B cell (primary cell): ENCODE measurements at regions not wholly inside any gene's neighbourhood (a gene's known extent, or its start where the extent isn't known, plus 50 kb on each side); places are given as distances from the start of the nearest gene placed in this dataset.

ENCODE experiments used
- ATAC-seq: fragments of 200-7000 bp; cut with Tn5 transposase; one replicate; pipeline ENCODE4 v1.10.0; 2021; ENCODE audit warnings: low read depth, mild to moderate bottlenecking, moderate number of reproducible peaks, moderate library complexity
- CTCF ChIA-PET: fragments of 350-600 bp; sonication (Branson Sonifier 250); formaldehyde crosslinking; loops from one replicate; lab custom pipeline; 2021; ENCODE audit warnings: antibody characterized with exemption, inconsistent platforms; lab: Charles Lee
- POLR2A ChIA-PET: fragments of 350-600 bp; sonication (Branson Sonifier 250); formaldehyde crosslinking; loops from one replicate; lab custom pipeline; 2021; ENCODE audit warnings: antibody characterized with exemption; lab: Charles Lee
- DNase-seq: peaks from one replicate; pipeline ENCODE4 v3.0.0; 2013
- H2AFZ ChIP-seq: 2 replicates; pipeline ENCODE4 v1.6.1; 2012; ENCODE audit warnings: mild to moderate bottlenecking, low read depth, low read length; ENCODE audit not compliant: insufficient read depth, poor library complexity, severe bottlenecking
- H3K27ac ChIP-seq, 2 donors: 1 replicate in 1 of 2; 2 replicates in 1 of 2; pipeline ENCODE4 v1.5.1; 2012 to 2013; ENCODE audit warnings: low read length in 2 of 2, mild to moderate bottlenecking in 2 of 2, moderate library complexity in 1 of 2
- H3K27me3 ChIP-seq, 4 experiments: fragments of 200-600 bp in 1 of 4; sonication (generic) in 1 of 4; replicated peaks in 1 of 4; 1 replicate in 2 of 4; 2 replicates in 2 of 4; pipeline versions ENCODE4 v1.6.1 to v1.7.0; 2013 to 2016; ENCODE audit warnings: low read length in 3 of 4, mild to moderate bottlenecking in 2 of 4, mixed read lengths in 1 of 4, moderate library complexity in 1 of 4; ENCODE audit not compliant: insufficient read depth in 4 of 4, control insufficient read depth in 3 of 4; ENCODE audit errors: control extremely low read depth in 1 of 4
- H3K36me3 ChIP-seq, 2 experiments: replicated peaks in 1 of 2; 1 replicate in 1 of 2; 2 replicates in 1 of 2; pipeline versions ENCODE4 v1.6.1 to v1.7.1; 2013; ENCODE audit warnings: low read length in 1 of 2; ENCODE audit not compliant: insufficient read depth in 2 of 2, control insufficient read depth in 1 of 2; ENCODE audit errors: control extremely low read depth in 1 of 2, extremely low read depth in 1 of 2
- H3K4me1 ChIP-seq, 2 donors: fragments of 200-600 bp in 1 of 2; sonication (generic) in 1 of 2; 1 replicate in 1 of 2; 2 replicates in 1 of 2; pipeline versions ENCODE4 v1.5.1 to v1.6.1; 2013 to 2017; ENCODE audit warnings: low read length in 2 of 2; ENCODE audit not compliant: control insufficient read depth in 2 of 2, insufficient read depth in 2 of 2
- H3K4me2 ChIP-seq: replicated peaks from 2 replicates; pipeline ENCODE3; 2012; ENCODE audit warnings: mild to moderate bottlenecking, low read depth, low read length; ENCODE audit not compliant: poor library complexity, severe bottlenecking
- H3K4me3 ChIP-seq, 5 experiments: fragments of 200-600 bp in 1 of 5; sonication (generic) in 1 of 5; 1 replicate in 3 of 5; 2 replicates in 2 of 5; pipeline versions ENCODE4 v1.5.1 to v1.7.0; 2011 to 2016; ENCODE audit warnings: low read length in 4 of 5, mild to moderate bottlenecking in 4 of 5, low read depth in 2 of 5, control low read depth in 1 of 5, moderate library complexity in 1 of 5; ENCODE audit not compliant: insufficient read depth in 1 of 5; ENCODE audit errors: control extremely low read depth in 1 of 5, extremely low read depth in 1 of 5
- H3K79me2 ChIP-seq: fragments of 200-600 bp; sonication (generic); one replicate; pipeline ENCODE4 v1.6.0; 2016; ENCODE audit warnings: low read length; ENCODE audit not compliant: control insufficient read depth, insufficient read depth
- H3K9ac ChIP-seq: fragments of 200-600 bp; sonication (generic); 2 replicates; pipeline ENCODE4 v1.6.1; 2017; ENCODE audit warnings: mild to moderate bottlenecking, low read length, moderate library complexity
- H3K9me3 ChIP-seq, 3 donors: one replicate each; pipeline versions ENCODE4 v1.6.1 to v1.7.1; 2013; ENCODE audit warnings: low read length in 2 of 3; ENCODE audit not compliant: control insufficient read depth in 2 of 3, insufficient read depth in 1 of 3; ENCODE audit errors: control extremely low read depth in 1 of 3
- H4K20me1 ChIP-seq: 2 replicates; pipeline ENCODE4 v1.6.0; 2012; ENCODE audit warnings: mild to moderate bottlenecking, low read length; ENCODE audit not compliant: insufficient read depth, control insufficient read depth, poor library complexity, severe bottlenecking
- H3K27ac Mint-ChIP-seq: one replicate; pipeline ENCODE4 v1.8.0; 2021; ENCODE audit warnings: mixed read lengths
- H3K27me3 Mint-ChIP-seq: one replicate; pipeline ENCODE4 v1.8.0; 2021; ENCODE audit warnings: mixed read lengths
- H3K4me1 Mint-ChIP-seq: one replicate; pipeline ENCODE4 v1.8.0; 2021; ENCODE audit warnings: mixed read lengths
- H3K4me3 Mint-ChIP-seq: one replicate; pipeline ENCODE4 v1.8.0; 2021; ENCODE audit warnings: mixed read lengths
- H3K9me3 Mint-ChIP-seq: one replicate; pipeline ENCODE4 v1.8.0; 2022; ENCODE audit warnings: mixed read lengths; ENCODE audit not compliant: insufficient read depth
- EZH2 ChIP-seq: IDR thresholded peaks from 2 replicates; pipeline ENCODE4 v1.6.1; 2012; ENCODE audit warnings: borderline replicate concordance, low read depth, mild to moderate bottlenecking, moderate library complexity, low read length; ENCODE audit not compliant: insufficient read depth, poor library complexity, severe bottlenecking
- WGBS: methylation state at CpG from one replicate; pipeline ENCODE4 v1.1.5; 2013; ENCODE audit warnings: missing lambda C conversion rate; ENCODE audit not compliant: insufficient coverage; 5-methylcytosine and 5-hydroxymethylcytosine counted together
- intact Hi-C: fragments of 100-400 bp; cut with micrococcal nuclease; formaldehyde crosslinking; loops from one replicate; pipeline ENCODE4 v1.10.0; 2022
- TF ChIP-seq, protein P1 (sequence below): fragments of 200-600 bp; IDR thresholded peaks from one replicate; pipeline ENCODE4 v1.8.0; 2022; ENCODE audit warnings: antibody characterized with exemption, mild to moderate bottlenecking

DNA sequence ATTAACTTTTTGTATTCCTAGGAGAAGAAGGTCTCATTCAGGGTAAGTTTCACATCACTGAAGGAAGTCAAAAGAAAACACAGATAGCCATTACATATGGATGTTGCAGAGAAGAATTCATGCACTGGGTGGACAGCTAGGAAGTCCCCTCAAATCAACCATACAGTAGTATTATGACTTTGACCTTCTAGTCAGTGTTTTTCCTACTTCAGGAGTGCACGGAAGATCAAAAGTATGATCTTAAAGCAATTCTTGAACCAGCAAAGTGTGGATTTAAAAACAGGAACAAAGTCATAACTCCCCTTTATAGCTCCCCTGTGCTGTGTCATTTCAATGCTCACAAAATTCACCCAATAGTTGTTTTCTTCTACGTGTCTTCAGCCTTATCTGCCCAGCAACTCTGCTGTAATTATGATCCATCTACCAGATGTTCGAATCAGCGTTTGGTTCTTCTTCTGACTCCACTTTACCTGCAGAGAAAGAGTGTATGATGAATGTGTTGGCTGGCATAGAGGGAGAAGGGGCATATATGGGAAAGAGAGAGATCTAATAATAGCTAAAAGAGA, 118.1 kb upstream of the MEIS2 start:
- Histone ChIP-seq H3K9me3 (peaks cover 0 to 2% (median 0%) of the 10 kb centered on the region in 3 donors), H4K20me1 (no peaks in the 10 kb centered on the region), H3K4me1 (no peaks in the 10 kb centered on the region), H3K9ac (no peak overlapping the region), H3K79me2 (no peaks in the 10 kb centered on the region), H3K4me2 (no peak overlapping the region), H2AFZ (no peak overlapping the region), H3K36me3 (no peaks in the 10 kb centered on the region), H3K4me3 (no peak overlapping the region), H3K27ac (no peak overlapping the region), H3K27me3 (no peaks in the 10 kb centered on the region)
- Mint-ChIP-seq H3K9me3 (peaks cover 3% of the 10 kb centered on the region), H3K27me3 (no peaks in the 10 kb centered on the region), H3K27ac (no peak overlapping the region), H3K4me3 (no peak overlapping the region), H3K4me1 (no peaks in the 10 kb centered on the region)
- ChIA-PET POLR2A (no interaction called here), CTCF (interaction anchor here (1.3 kb wide), 1 partner anchor 8 kb away, joined by 3 read pairs; no protein-coding TSS in a partner anchor)
- TF ChIP-seq, protein P1, sequence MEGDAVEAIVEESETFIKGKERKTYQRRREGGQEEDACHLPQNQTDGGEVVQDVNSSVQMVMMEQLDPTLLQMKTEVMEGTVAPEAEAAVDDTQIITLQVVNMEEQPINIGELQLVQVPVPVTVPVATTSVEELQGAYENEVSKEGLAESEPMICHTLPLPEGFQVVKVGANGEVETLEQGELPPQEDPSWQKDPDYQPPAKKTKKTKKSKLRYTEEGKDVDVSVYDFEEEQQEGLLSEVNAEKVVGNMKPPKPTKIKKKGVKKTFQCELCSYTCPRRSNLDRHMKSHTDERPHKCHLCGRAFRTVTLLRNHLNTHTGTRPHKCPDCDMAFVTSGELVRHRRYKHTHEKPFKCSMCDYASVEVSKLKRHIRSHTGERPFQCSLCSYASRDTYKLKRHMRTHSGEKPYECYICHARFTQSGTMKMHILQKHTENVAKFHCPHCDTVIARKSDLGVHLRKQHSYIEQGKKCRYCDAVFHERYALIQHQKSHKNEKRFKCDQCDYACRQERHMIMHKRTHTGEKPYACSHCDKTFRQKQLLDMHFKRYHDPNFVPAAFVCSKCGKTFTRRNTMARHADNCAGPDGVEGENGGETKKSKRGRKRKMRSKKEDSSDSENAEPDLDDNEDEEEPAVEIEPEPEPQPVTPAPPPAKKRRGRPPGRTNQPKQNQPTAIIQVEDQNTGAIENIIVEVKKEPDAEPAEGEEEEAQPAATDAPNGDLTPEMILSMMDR, result no peak
- no peak for TF ChIP-seq EZH2
- no peak for DNase-seq
- WGBS, result 9% methylated on average over 1 of the region's 4 CpGs
- intact Hi-C loops, result no loop called here
- ATAC-seq, result no peak

DNA sequence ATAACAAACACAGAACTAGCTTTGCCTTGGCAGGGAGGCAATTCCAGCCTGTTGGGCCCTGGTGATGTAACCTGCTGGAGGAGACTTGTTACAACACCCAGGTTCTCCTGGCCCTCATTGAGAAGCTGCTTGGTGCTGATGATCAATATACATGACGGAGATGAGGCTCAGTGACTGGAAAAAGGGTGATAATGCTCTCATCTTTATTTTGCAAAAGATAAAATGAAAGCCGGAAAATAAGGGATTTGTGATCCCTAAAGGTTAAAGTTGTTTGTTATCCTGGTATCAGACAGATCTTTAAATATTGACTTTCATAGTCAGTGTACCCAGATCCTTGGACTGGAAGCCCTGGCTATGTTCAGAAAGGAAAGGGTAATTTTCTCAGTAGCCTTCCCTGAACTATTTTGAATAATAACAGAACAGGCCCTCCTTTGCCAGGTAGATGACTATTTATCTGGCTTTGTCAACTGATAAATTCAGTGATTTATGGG, 118.9 kb upstream of the MEIS2 start:
- H3K27ac ChIP-seq, result no peak overlapping the region
- H2AFZ ChIP-seq, result no peak overlapping the region
- DNase-seq, result no peak
- H3K4me2 ChIP-seq, result no peak overlapping the region
- H3K27me3 ChIP-seq, result no peaks in the 10 kb centered on the region
- no peak overlapping the region for H3K9ac ChIP-seq
- Mint-ChIP-seq H3K4me1 (no peaks in the 10 kb centered on the region), H3K9me3 (no peaks in the 10 kb centered on the region), H3K27me3 (no peaks in the 10 kb centered on the region), H3K4me3 (no peak overlapping the region), H3K27ac (no peak overlapping the region)
- ChIA-PET POLR2A (no interaction called here), CTCF (interaction anchor here (1.3 kb wide), 1 partner anchor 8 kb away, joined by 3 read pairs; no protein-coding TSS in a partner anchor)
- no peak overlapping the region for H3K4me3 ChIP-seq
- ATAC-seq, result no peak
- H3K4me1 ChIP-seq, result no peaks in the 10 kb centered on the region
- TF ChIP-seq, protein P1, result no peak
- TF ChIP-seq EZH2, result no peak
- no peaks in the 10 kb centered on the region for H3K36me3 ChIP-seq
- H4K20me1 ChIP-seq, result no peaks in the 10 kb centered on the region
- no peaks in the 10 kb centered on the region for H3K79me2 ChIP-seq
- H3K9me3 ChIP-seq, result peaks cover 0 to 2% (median 0%) of the 10 kb centered on the region in 3 donors
- intact Hi-C loops, result no loop called here
- WGBS, result no CpG with 5 or more reads among the region's 2 CpGs
